Mucosa of stomach (tissue), 1 donor: ENCODE measurements at regions not wholly inside any gene's neighbourhood (a gene's known extent, or its start where the extent isn't known, plus 50 kb on each side); places are given as distances from the start of the nearest gene placed in this dataset.
"Not testable (repeated sequence)": the region's sequence is repeated elsewhere in the genome, so short reads cannot be mapped to it uniquely, and the experiment has no call there.

ENCODE experiments used
- H3K27me3 ChIP-seq: one replicate; pipeline ENCODE4 v1.7.0; 2013; ENCODE audit warnings: mild to moderate bottlenecking, low read length; ENCODE audit not compliant: control insufficient read depth, insufficient read depth
- H3K36me3 ChIP-seq: one replicate; pipeline ENCODE4 v1.7.0; 2013; ENCODE audit warnings: low read length; ENCODE audit not compliant: control insufficient read depth, insufficient read depth
- H3K4me1 ChIP-seq: one replicate; pipeline ENCODE4 v1.7.0; 2013; ENCODE audit warnings: mild to moderate bottlenecking, low read length; ENCODE audit not compliant: control insufficient read depth, insufficient read depth
- H3K4me3 ChIP-seq: one replicate; pipeline ENCODE4 v1.7.0; 2013; ENCODE audit warnings: low read length
- H3K9ac ChIP-seq: one replicate; pipeline ENCODE4 v1.7.0; 2013; ENCODE audit warnings: mild to moderate bottlenecking, low read length, moderate library complexity
- H3K9me3 ChIP-seq: one replicate; pipeline ENCODE4 v1.7.0; 2013; ENCODE audit warnings: mild to moderate bottlenecking, low read length, moderate library complexity; ENCODE audit not compliant: control insufficient read depth
- donor health status: Pancreatic carcinoma.

- Histone ChIP-seq H3K4me1 (no peaks in the 10 kb centered on the region), H3K27me3 (no peaks in the 10 kb centered on the region), H3K4me3 (no peak overlapping the region), H3K36me3 (no peaks in the 10 kb centered on the region), H3K9me3 (peaks cover 5% of the 10 kb centered on the region), H3K9ac (no peak overlapping the region)
Measured at GRCh38 chr5:61215996-61216395, 53.7 kb upstream of the SMIM15 start.

DNA sequence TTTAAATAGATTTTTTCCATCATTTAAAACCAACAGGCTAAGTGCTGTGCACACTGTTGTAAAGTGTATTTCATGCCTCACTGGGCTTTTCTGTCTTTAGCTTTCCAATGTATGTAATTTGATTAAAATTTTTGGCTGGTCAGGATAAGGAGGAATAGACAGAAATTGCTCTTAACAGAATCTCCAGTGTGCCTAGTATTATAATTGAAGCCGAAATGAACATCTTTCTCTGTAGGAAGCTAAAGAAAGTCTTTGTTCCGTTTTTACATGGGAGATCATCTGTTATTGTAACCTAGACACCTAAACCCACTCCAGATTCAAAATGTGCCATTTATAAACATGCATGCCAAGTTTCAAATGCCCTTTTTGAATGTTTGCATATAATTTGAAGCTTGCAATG, 54.5 kb upstream of the SMIM15 start:
- H3K36me3 ChIP-seq, result no peaks in the 10 kb centered on the region
- no peaks in the 10 kb centered on the region for H3K27me3 ChIP-seq
- H3K9me3 ChIP-seq, result peaks cover 5% of the 10 kb centered on the region
- no peak overlapping the region for H3K9ac ChIP-seq
- no peak overlapping the region for H3K4me3 ChIP-seq
- no peaks in the 10 kb centered on the region for H3K4me1 ChIP-seq

GRCh38 chr5:61217214-61217613, 54.9 kb upstream of the SMIM15 start:
- H3K4me3 ChIP-seq, result no peak overlapping the region
- H3K9ac ChIP-seq, result no peak overlapping the region
- H3K36me3 ChIP-seq, result no peaks in the 10 kb centered on the region
- H3K27me3 ChIP-seq, result no peaks in the 10 kb centered on the region
- H3K4me1 ChIP-seq, result no peaks in the 10 kb centered on the region
- H3K9me3 ChIP-seq, result peaks cover 5% of the 10 kb centered on the region

GRCh38 chr5:61228229-61228628, 66.0 kb upstream of the SMIM15 start:
- no peaks in the 10 kb centered on the region for H3K27me3 ChIP-seq
- H3K4me3 ChIP-seq, result peak overlapping the region; percentile 9
- H3K9ac ChIP-seq, result no peak overlapping the region
- H3K4me1 ChIP-seq, result peaks cover 22% of the 10 kb centered on the region
- H3K9me3 ChIP-seq, result no peaks in the 10 kb centered on the region
- no peaks in the 10 kb centered on the region for H3K36me3 ChIP-seq

GRCh38 chr5:61228691-61229280, 66.5 kb upstream of the SMIM15 start:
- Histone ChIP-seq H3K36me3 (no peaks in the 10 kb centered on the region), H3K27me3 (no peaks in the 10 kb centered on the region), H3K4me1 (peaks cover 22% of the 10 kb centered on the region), H3K9me3 (no peaks in the 10 kb centered on the region), H3K4me3 (peak overlapping the region; percentile 9), H3K9ac (no peak overlapping the region)

DNA sequence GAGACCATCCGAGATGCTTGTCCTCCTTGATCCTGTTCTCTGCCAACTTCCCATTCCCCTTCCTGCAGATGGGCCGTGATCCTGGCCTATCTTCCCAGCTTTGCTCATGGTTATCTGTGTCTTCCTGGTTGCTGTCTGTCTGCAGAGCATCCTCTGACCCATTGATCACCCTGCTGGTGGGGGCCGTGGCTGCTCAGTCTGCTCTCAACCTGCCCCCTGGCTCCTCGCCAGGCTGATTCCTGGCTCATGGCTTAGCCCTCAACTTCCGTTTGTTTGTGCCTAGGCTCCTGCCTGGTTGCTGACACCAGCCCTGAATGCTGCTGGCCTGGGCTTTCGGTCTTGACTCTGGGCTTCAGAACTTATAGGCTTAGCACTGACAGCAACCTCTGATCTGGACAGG, 67.1 kb upstream of the SMIM15 start:
- Histone ChIP-seq H3K27me3 (no peaks in the 10 kb centered on the region), H3K9ac (no peak overlapping the region), H3K9me3 (no peaks in the 10 kb centered on the region), H3K4me3 (no peak overlapping the region), H3K4me1 (peaks cover 22% of the 10 kb centered on the region), H3K36me3 (no peaks in the 10 kb centered on the region)

- Histone ChIP-seq H3K27me3 (no peaks in the 10 kb centered on the region), H3K9ac (no peak overlapping the region), H3K36me3 (no peaks in the 10 kb centered on the region), H3K9me3 (no peaks in the 10 kb centered on the region), H3K4me3 (no peak overlapping the region), H3K4me1 (peaks cover 22% of the 10 kb centered on the region)
Measured at GRCh38 chr5:61230492-61230891, 68.2 kb upstream of the SMIM15 start.

DNA sequence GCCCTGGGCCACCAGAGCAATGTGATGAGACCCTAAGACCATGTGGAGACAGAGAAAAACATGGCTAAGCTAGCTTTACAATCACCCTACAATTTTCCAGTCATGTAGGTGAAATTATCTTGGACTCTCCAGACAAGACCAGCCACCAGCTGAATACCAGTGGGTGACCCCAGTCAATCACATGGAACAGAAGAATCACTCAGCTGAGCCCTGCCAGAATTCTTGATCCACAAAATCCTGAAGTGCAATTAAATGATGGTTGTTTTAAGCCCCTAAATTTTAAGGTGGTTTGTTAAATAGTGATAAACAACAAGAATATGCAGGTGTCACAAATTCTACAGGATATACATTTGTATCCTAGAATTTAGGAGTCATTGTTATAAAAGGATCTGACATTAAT, 69.5 kb upstream of the SMIM15 start:
- no peak overlapping the region for H3K4me3 ChIP-seq
- no peaks in the 10 kb centered on the region for H3K36me3 ChIP-seq
- peaks cover 22% of the 10 kb centered on the region for H3K4me1 ChIP-seq
- H3K9ac ChIP-seq, result no peak overlapping the region
- no peaks in the 10 kb centered on the region for H3K27me3 ChIP-seq
- H3K9me3 ChIP-seq, result no peaks in the 10 kb centered on the region

DNA sequence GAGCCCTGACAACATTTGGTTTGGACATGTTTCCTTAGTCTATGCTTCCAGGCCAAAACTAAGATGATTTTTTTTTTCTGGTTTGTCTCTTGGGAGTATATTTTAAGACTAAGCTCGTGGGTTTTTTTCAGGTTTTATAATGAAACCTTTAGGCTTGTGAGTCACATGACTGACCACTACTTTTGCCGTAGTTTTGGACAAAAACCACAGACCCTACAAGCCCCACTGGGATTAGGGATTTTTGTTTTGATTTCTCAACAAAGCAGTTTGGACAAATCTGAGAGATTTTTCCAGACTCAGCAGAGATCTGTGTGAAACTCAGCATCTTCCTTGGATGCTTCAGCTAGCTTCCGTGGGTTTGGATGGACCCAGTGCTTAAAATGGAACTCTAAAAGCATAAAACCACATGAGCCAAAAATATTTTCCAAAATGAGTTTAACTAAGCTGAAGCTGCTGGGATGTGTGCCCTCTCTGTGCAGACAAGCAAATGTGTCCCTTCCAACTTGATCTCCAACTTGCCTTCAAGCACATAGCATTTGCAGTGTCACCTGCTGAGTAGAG, 70.3 kb upstream of the SMIM15 start:
- Histone ChIP-seq H3K4me3 (no peak overlapping the region), H3K9ac (no peak overlapping the region), H3K27me3 (no peaks in the 10 kb centered on the region)

GRCh38 chr5:61234019-61234418, 71.8 kb upstream of the SMIM15 start:
- Histone ChIP-seq H3K4me3 (no peak overlapping the region), H3K27me3 (no peaks in the 10 kb centered on the region), H3K4me1 (peaks cover 8% of the 10 kb centered on the region), H3K36me3 (no peaks in the 10 kb centered on the region), H3K9ac (no peak overlapping the region), H3K9me3 (no peaks in the 10 kb centered on the region)

More for the DNA sequence above, 70.3 kb upstream of the SMIM15 start:
- no peaks in the 10 kb centered on the region for H3K9me3 ChIP-seq
- no peaks in the 10 kb centered on the region for H3K36me3 ChIP-seq
- peaks cover 22% of the 10 kb centered on the region for H3K4me1 ChIP-seq

GRCh38 chr5:61236715-61237114, 74.4 kb upstream of the SMIM15 start:
- H3K9ac ChIP-seq, H3K36me3 ChIP-seq, H3K4me1 ChIP-seq, H3K4me3 ChIP-seq, H3K9me3 ChIP-seq, H3K27me3 ChIP-seq: not testable (repeated sequence)

- H3K4me1 ChIP-seq, result peaks cover 12% of the 10 kb centered on the region
- H3K9ac ChIP-seq, result peak overlapping the region; percentile 30
- no peaks in the 10 kb centered on the region for H3K27me3 ChIP-seq
- H3K4me3 ChIP-seq, result peak overlapping the region; percentile 20
- no peaks in the 10 kb centered on the region for H3K36me3 ChIP-seq
- H3K9me3 ChIP-seq, result no peaks in the 10 kb centered on the region
Measured at GRCh38 chr5:61245486-61245885, 83.2 kb upstream of the SMIM15 start.

DNA sequence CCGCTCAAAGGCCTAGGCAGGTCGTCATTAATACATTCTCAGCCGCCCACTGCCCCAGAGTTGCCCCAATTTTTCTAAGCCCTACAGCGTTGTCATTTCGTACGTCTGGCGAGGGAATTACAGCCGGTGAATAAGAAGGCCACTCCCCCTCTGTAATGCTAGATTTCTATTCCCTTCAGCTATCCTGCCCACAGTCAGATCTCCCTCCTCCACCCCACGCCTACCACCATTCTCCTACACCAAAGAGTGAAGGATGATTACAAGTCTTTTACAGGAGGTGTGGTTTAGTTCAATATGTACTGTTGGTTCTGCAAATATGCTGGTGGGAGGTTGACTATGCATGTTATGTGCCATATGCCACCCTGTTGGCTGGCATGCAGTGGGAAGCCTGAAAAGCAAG, 83.7 kb upstream of the SMIM15 start:
- Histone ChIP-seq H3K27me3 (no peaks in the 10 kb centered on the region), H3K4me1 (peaks cover 12% of the 10 kb centered on the region), H3K9ac (peak overlapping the region; percentile 30), H3K9me3 (no peaks in the 10 kb centered on the region), H3K4me3 (peak overlapping the region; percentile 20), H3K36me3 (no peaks in the 10 kb centered on the region)
